ENCODE measurements at regions not wholly inside any gene's neighbourhood (a gene's known extent, or its start where the extent isn't known, plus 50 kb on each side); places are given as distances from the start of the nearest gene placed in this dataset.

GRCh38 chr11:82373781-82374542, 359.7 kb downstream of the FAM181B start:
- FAIRE-seq: no peak
- Histone ChIP-seq H3K4ac (replicated peaks; ENCODE audit: insufficient read length, low read depth, low read length) (no peak overlapping the region), H3K9ac (replicated peaks in 1 of 4; ENCODE audit: extremely low read depth in 1 of 4, low read depth in 3 of 4, low read length in 3 of 4) (no peak overlapping the region), H2BK120ac (replicated peaks; ENCODE audit: low read depth, low read length) (no peak overlapping the region), H2AFZ (ENCODE audit: low read length) (0 out of 2 replicates have a peak overlapping the region, but pooled peaks have one; percentile 31), H4K8ac (ENCODE audit: extremely low read depth, insufficient read depth, low read length) (no peak overlapping the region), H3K23ac (ENCODE audit: insufficient read length) (no peak overlapping the region), H3K4me3 (ENCODE audit: extremely low read depth in 1 of 4, insufficient read depth in 2 of 4, low read depth in 3 of 4, low read length in 4 of 4) (no peak overlapping the region), H4K20me1 (replicated peaks in 1 of 2; ENCODE audit: control insufficient read depth in 1 of 2, insufficient read depth in 2 of 2, low read length in 2 of 2) (no peaks in the 10 kb centered on the region), H4K5ac (ENCODE audit: insufficient read length, low read depth, low read length) (no peak overlapping the region), H2BK5ac (ENCODE audit: low read depth, low read length) (no peak overlapping the region), H3K27ac (ENCODE audit: low read depth, low read length) (no peak overlapping the region), H2AK5ac (ENCODE audit: low read depth, low read length) (no peak overlapping the region), H3K79me2 (ENCODE audit: control insufficient read depth in 1 of 2, insufficient read depth in 2 of 2, low read length in 2 of 2) (no peaks in the 10 kb centered on the region), H3K4me2 (ENCODE audit: insufficient read depth in 1 of 2, low read depth in 2 of 2, low read length in 2 of 2) (no peak overlapping the region), H3K4me1 (replicated peaks in 1 of 4; ENCODE audit: control insufficient read depth in 3 of 4, insufficient read depth in 4 of 4, low read length in 3 of 4) (0 out of 7 replicates have a peak, but pooled peaks cover 0 to 2% (median 0%) of the 10 kb centered on the region in 4 experiments), H2BK15ac (ENCODE audit: low read length) (no peak overlapping the region), H4K91ac (replicated peaks; ENCODE audit: insufficient read length, low read length) (no peak overlapping the region), H3K79me1 (ENCODE audit: low read depth, low read length) (no peaks in the 10 kb centered on the region), H3K9me3 (ENCODE audit: insufficient read depth in 2 of 2, low read depth in 1 of 2, low read length in 1 of 2) (no peaks in the 10 kb centered on the region), H3K18ac (ENCODE audit: extremely low read depth, low read length) (no peak overlapping the region), H3K27me3 (replicated peaks in 1 of 4; ENCODE audit: control insufficient read depth in 3 of 4, extremely low read depth in 1 of 4, insufficient read depth in 3 of 4, low read length in 3 of 4) (no peaks in the 10 kb centered on the region), H2BK20ac (ENCODE audit: low read length) (no peak overlapping the region), H3K14ac (ENCODE audit: insufficient read length) (no peak overlapping the region), H3K36me3 (ENCODE audit: control insufficient read depth in 2 of 4, insufficient read depth in 4 of 4, low read length in 3 of 4) (no peaks in the 10 kb centered on the region), H2BK12ac (ENCODE audit: low read depth, low read length) (no peak overlapping the region), H3K56ac (replicated peaks; ENCODE audit: insufficient read length, low read depth, low read length) (no peak overlapping the region), H3K23me2 (ENCODE audit: low read depth, low read length) (no peaks in the 10 kb centered on the region)
- ChIA-PET CTCF (ENCODE audit: partially characterized antibody) (interaction anchor here (0.5 to 1.1 kb wide), 3 partner anchors 59 to 778 kb away, joined by 3 to 4 read pairs (median 3); no protein-coding TSS in a partner anchor), POLR2A (ENCODE audit: partially characterized antibody) (no interaction called here)
- TF ChIP-seq SP1 (IDR thresholded peaks at IDR 0.05; ENCODE audit: low read depth, low read length) (no peak), KDM4A (IDR thresholded peaks at IDR 0.05; ENCODE audit: low read depth, low read length, severe bottlenecking) (no peak), KDM5A (IDR thresholded peaks at IDR 0.05; ENCODE audit: low read length) (no peak), POU5F1 (IDR thresholded peaks at IDR 0.05; ENCODE audit: low read depth, low read length) (no peak)
- no peak for DNase-seq (ENCODE audit: low read depth in 1 of 2, low spot score in 2 of 2)
- WGBS, 2 experiments (ENCODE audit: extremely low coverage in 1 of 2, insufficient coverage in 1 of 2, insufficient read length in 1 of 2, insufficient replicate concordance in 2 of 2, low coverage in 1 of 2, low lambda C conversion rate in 2 of 2, missing lambda C conversion rate in 1 of 2): 79% methylated on average over 4 of the region's 4 CpGs; no CpG with 5 or more reads in 1 of the 2 experiments

Data from H1 (cell line).